ENCODE measurements at regions not wholly inside any gene's neighbourhood (a gene's known extent, or its start where the extent isn't known, plus 50 kb on each side); places are given as distances from the start of the nearest gene placed in this dataset.

DNA sequence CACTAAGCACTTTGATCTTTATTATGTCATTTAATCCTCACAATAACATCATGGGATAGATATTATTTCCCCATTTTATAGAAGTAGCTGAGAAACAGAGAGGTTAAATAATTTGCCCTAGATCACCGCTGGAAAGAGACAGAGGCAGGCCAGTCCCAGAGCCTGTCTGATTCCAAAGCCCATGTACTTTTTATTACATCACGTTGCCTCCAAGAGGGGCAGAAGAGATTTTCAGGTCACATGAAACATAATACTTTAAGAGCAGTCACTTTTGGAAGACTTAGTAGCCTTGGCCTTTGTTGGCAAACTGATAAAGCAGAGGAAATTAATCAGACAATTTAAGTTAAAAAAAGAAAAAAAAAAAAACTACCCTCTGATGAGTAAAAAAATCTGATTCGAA is 200.2 kb upstream of the ARHGAP20 start:
- peak; percentile 53 for DNase-seq

DNA sequence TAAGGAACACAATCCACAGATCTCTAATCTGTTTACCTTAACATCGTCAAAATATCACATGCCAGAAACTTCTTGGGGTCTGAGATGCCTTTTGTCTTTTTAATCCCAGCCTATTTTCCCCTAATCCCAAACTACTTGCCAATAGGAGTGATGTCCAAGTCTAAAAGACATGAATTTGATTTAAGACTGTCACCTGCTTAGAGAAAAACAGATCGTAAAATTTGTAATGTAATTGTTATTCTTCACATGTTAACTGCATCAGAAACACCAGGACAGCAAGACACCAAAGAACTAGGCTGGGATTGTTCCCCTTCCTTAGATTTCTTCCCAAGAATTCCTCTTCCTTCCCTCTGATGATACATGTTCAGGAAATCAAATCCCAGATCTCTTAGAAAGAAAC is 198.1 kb upstream of the ARHGAP20 start:
- DNase-seq: peak; percentile 51

DNA sequence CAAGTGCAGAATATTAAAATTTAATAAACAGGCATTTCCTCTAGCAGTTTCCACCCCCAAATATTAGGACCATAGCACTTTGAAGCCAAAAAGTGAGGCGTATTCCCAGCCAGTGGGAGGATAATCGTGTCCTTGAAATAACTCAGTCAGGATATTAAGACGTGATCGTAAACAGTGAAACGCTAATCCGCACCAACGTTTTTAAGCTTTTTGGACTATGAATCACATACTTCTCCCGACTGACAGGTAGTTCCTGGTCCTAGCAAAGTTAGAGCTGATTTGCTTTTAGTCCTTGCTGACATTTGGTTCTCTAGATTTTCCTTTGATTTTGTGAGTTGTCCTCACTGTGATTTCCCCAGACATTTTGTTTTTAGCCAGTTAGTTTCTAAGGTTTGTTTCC is 197.1 kb upstream of the ARHGAP20 start:
- peak; percentile 95 for DNase-seq

DNA sequence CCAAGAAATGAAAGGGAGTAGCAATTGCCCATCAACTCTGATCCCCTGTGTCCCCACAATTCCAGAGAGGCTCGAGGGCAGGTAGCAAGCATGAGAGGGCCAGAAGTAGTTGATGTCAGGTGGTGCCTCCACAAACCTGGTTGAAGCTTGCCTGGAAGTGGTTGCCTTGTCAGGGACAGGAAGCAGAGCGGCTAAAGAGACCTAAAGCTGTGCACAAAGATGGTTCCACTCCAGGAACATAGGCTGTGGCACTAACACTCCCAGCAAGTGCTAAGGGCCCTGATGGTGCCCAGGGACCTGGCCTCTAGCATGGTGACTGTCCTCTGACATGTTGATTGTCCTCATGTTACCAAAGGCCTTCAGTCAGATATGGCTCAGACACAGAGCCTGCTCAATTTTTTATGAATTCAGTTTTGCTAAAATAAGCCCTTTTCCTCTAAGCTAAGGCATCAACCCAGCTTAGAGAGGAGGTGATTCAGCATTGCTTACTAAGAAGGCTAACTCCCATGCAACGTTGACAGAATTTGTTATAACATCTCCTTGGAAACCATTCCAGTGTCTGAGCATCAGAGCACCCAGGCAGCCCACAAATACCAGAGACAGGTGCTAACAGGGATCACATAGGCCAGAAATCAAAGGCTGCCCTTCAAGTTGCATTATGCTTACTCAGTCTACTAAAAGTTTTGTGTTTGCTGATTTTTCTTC is 196.3 kb upstream of the ARHGAP20 start:
- peak; percentile 62 for DNase-seq

DNA sequence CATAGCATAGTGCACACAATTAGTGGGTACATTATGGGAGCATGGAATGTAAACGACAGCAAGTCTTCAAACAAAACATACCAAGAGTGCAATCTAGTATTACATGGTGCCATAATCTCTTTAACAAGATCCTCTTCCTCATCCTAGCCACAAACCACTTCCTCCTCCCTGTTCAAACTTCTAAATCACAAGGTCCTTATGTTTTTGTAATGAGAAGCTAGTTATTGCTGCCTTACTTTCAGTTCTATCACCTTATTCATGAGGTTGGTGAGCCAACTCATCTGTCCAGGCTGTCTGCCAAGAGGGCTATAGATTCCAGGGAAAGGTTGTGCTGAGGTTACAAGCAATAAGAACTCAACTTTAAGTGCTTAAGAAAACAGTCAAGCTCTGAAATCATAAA is 195.4 kb upstream of the ARHGAP20 start:
- DNase-seq: peak; percentile 41

DNA sequence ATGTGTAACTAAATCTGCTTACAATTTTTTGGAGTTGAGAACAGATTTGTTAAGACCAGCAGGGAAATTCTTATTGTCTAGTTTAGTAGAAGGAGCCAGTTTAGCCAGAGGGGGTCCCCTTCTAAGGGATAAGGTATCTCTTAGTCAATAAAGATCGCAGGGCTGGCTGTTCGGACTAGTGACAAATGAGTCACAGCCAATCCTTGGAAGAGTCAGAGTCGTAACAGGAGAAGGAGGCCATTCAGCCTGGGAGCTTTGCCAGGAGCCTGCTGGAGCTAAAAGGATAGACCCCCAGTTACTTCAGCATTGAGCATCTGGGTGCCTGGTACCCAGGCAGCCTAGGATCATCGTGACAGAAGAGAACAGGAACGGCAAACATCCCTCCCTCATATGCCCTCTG is 191.6 kb upstream of the ARHGAP20 start:
- DNase-seq: peak; percentile 40

DNA sequence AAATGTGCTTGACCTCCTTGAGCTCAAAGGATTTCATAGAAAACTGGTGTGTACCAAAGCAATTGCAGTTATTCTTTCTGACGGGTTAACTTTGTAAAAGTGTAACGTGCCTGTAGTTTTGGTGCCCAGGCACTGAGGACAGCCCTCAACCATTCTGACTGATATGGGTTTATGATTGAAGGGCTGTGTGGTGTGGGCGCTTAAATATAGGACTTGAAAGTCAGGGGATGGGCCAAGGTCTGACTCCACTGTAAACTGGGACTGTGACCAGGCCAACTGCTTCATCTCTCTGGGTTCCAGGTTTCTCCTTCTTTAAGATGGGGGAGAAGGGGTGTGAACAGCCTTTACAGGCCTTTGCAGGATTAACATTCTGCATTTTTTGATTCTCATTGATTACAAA is 191.1 kb upstream of the ARHGAP20 start:
- no peak for DNase-seq

DNA sequence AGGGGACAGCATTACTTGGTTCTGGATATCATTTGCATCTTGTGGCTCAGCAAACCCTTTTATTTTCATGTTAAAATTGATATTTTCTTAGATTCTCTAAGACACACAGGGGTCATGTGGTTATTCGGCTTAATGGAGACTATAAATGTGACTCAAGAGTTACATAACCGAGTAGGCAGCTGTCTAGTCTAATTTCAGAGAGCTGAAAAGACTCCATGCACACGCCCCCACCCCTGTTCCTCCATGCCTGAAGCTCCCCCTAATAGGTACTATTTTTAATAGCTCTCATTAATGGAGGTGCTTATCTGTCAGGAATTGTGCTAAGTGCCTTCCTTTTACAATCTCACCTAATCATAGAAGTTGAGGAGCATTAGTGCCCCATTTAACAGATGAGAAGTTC is 189.2 kb upstream of the ARHGAP20 start:
- DNase-seq: no peak

DNA sequence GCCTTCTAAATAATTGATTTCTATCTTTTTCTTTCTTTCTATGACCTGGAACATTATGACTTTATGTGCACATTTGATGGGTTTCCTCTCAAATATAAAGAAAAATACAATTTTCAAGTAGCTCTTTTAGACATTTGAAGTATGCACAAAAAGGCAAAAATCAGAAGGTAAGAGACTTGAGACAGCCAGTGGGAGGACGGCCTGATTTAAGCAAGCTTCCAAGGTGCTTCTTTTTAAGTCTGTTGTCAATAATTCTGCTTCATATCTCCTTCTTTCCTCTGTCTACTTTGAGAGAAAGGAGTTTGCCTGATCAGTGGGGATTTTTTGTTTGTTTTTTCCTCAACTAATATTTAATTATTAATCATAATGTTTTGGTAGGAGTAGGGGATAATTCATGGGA is 188.2 kb upstream of the ARHGAP20 start:
- no peak for DNase-seq

DNA sequence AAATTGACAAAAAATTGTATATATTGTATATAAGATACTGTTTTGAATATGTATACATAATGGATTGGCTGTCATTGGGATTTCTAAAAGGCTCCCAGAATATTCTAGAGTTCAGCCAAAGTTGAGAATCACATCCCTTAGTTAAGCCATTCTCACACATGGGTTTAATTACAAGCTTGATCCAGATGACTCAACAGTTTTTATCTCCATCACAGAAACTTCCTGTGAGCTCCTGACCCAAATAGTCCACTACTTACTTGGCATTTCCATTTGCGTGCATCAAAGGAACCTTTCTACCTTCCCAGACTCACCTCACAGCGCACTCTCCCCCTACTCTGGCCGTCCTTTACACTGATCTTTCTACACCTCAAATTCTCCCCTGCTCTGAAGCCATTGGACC is 184.8 kb upstream of the ARHGAP20 start:
- DNase-seq: no peak

DNA sequence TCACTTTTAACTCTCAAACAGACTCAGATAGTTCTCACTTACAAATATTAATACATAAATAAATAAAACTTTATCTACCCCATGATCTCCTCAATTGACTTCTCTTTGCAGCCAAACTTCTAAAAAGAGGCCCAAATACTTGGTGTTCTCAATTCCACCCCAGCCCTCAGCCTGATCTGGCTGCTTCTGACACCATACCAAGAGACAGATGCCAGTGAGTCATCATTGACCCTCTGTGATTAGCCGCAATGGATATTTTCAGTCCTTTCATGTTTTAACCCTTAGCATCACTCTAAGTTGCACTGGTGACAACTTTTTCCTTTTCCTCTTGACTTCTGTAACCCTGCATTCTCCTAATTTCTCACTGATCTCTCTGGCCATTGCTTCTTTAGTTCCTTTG is 184.1 kb upstream of the ARHGAP20 start:
- DNase-seq: no peak

DNA sequence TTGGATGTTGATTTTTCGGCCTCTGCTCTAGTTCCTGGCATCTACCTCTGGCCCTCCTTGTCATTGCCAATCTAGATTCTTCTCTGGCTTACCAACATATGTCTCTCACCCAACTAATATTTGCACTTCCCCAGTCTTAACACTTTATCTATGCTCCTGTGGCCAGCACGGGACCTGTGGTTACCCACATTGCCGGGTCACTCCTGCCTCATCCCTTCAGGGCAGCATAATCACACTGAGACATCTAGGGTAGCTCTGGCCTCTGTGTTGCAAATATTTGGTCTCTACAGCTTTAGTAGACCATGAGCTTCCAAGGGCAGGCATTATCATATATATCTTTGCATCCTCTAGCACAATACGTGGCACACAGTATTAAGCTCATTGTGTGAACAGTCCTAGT is 182.0 kb upstream of the ARHGAP20 start:
- DNase-seq: no peak

DNA sequence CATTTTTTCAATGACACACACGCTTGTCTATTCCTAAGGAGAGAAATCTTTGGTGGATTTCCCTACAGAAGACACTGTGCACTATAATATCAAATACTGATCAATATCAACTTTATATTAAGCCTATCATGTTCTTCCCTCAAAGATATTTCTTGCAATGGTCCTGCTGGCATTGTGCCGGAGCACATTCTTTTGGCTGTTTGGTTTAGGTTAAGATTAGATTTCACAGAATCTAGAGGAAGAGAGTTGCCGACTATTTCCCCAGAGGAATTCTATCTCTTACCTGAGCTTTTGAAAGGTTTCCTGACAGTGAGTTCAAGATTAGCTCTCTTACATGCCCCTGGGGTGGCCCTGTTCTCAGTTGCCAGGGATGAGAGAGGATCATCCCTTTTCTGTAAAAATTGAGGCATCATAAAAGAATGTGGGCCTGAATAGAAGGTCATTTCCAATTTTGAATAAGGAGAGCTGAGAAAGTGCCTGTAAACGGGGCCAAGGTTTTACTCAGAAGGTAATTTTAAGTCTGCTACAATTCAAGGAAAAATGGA is 180.6 kb upstream of the ARHGAP20 start:
- no peak for DNase-seq

DNA sequence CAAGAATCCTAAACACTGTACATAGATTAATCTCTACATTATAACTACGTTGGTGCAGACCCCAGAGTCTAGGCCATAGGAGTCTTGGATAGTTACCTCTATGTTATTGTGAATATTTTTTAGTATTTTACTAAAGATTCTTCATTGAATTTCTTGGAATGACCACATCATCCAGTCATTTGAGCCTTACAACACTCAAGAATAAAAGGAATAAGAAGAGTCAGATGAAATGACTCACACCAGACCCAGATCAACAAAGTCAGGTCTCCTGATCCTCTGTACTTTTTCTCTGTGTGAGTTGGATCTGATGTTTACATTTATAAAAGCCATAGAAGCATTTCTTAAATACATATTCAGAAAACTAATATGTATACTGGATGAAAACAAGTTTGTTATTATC is 179.2 kb upstream of the ARHGAP20 start:
- DNase-seq: no peak

DNA sequence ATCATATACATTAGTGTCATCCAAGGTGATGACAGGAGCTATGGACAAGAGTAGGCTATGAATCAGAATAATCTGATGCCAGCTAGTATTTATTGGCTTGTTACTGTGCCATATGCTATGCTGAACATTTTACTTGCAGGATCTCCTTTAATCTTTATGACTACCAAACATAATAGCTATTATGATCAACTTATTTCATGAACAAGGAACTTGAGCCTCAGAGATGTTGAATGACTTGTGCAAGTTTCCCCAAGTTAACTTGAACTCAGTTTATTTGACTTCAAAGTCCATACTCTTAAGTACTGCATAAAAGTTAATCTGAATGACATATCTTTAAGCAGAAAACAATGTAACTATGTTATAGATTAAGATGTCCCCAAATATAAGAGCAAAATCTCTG is 178.8 kb upstream of the ARHGAP20 start:
- no peak for DNase-seq

DNA sequence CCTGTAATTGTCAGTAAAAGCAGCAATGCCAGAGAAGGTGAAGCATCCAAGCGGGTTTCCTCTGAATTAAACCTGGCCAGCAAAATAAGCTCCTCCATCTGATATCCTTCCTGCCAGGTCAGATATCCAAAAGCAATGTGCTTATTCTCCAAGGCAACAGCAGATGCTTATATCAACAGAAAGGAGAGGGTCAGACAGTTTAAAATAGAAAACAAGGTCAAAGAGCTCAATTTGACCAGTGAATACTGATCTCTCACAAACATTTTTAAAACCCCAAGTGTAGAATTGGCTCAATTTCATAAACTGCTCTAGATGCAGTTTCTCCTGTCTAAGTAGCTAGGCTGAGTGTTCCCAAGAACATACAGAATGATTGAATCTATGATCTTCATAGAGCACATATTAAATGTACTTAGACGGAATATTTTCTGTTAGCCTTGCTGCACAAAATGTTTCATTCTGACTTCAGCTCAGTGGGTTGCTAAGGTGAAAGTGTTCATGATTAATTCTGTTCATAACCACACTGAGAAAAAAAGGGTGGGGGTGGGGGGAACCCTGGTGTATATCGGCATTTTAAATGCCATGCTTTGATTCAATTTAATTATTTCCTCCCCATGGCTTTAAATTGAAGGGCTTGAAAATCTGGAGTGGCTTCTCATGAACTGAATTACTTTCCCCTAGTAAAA is 174.2 kb upstream of the ARHGAP20 start:
- DNase-seq: peak; percentile 73

DNA sequence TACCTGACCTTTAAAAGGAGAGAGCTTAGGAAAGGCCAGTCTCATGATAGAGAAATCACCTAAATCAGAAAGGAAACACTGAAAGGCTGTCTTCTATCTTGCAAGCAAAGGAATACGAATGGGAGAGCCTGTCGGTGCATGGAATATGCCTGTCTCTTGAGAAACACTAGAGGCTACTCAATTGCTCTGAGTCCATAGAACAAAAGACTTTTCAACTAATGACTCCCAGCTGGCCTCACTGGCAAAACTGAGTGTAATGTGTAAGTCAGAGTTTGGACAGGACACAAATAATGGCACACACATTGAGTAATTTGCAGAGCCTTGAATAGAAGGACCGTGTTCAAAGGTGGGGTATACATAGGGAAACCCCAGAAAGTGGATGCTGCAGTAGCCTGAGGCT is 171.0 kb upstream of the ARHGAP20 start:
- DNase-seq: no peak

DNA sequence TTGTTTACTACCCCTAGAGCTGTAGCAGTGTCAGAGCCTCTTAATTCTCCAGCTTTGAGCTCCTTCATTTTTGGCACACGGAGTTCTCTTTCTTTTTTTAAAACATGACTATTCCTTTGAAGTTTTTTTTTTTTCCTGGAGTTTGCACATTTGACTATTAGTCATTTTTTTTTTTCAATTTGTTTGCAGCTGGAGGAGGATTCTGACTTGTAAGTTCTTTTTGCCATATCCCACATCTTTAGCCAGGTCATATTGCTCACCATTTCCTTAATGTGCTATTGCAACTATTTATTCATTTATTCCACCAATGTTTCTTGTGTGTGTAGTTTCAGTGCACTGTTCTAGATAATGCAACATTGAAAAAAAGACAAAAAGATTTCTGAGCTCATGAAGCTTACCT is 166.3 kb upstream of the ARHGAP20 start:
- DNase-seq: no peak

DNA sequence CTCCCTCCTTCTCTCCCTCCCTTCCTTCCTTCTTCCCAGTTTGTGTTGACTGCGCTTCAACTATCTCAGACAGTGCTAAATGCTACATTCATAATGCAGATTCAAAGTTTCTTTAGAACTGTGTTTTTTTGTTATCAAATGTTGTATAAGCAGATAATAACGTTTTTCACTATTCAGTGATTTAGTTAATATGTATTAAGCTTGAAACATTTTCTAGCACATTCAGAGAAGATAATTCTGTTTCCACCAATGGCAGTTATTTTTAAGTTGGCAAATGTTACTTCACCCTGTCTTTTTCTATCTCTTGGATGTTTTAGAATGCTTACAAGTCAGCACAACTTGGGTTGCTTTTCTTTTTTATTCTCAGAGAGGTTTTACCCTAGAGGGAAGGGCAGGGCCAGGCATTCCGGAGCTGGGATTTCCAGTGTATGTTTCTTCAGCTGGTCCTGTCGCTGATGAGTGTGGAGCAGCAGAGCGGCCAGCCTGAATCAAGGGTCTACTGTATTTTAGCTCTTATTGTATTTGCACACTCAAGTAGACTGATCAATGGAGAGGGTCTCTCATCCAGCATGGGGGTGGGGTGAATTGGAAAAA is 162.3 kb upstream of the ARHGAP20 start:
- no peak for DNase-seq

DNA sequence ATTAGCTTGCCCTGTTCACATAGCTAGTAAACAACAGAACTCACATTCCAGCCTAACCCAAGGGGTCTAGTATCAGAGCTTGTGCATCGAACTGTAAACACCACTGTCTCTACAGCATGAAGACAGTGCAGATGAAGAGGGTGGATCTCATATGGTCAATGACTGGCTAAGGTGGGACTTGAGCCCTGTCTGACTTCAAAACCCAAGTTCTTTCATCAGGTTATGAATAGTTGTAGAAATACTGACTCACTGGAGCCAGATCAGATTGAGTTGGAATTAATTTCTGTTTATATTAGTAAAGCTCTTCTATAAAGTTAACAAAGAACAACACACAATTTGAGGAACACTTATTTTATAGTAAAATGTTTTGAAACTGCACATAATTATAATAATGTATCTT is 161.7 kb upstream of the ARHGAP20 start:
- DNase-seq: no peak

DNA sequence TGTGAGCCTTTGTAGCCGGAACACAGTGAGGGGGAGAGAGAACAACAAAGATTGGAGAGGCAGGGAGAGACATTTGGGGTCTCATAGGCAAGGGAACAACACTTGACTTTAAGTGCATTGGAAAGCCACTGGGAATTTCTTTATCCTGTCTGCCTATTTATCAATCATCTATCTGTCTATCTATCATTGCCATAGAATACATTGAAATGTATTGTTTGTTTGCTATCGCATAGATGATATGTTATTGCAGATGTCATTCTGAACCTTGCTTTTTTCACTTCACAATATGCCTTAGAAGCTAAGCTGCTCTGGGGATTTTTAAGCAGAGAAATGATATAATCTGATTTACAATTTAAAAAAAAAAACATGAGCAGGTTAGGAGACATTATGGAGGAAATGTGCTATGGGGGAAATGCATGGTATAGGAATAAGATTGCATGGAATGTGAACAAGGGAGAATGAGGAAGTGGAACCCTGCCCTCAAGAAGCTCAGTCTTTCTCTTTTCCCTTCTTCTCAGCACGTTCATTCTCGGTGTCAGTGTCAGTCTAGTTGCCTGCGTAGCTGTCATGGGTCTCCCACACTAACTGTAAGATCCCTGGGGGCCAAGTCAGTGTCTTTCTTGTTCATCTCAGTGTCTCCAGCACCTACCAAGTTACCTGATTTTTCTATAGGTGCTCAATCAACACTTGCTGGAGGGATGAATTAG is 158.7 kb upstream of the ARHGAP20 start:
- DNase-seq: no peak

DNA sequence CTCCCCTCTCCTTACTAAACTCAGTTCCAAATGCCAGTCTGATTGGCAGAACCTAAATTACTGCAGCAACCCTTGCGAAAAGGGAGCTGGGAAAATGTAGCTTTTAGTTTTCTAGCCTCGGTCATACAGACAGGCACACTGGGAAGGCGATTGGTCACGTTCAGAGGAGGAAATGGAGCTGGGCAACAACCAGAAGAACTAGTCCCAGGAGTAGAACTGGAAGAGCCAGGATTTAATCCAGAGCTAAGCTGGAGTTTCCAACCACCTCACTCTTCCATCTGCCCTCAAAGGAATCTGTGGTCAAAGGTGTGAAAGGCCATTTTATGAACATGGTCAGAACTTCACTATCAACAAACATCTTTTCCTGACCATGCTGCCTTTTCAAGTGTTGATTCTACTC is 155.7 kb upstream of the ARHGAP20 start:
- DNase-seq: no peak

DNA sequence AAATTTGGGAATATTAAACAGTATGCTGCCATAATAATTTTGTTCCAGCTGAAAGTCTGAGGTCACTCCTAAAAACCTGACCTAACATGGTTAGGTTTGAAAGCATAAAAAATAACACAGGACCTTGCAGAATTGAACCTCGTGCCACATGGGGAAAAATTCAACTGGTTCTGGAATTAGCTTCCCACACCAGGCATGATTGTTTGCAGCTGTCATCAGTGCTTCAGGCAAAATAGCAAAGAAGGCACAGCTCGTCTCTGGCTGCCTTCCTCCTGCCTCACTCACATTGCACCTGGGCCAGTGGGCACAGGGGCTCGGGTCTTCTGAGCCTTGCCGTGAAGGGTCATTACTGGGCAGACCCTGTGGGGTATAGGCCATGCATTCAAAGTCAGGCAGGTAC is 153.8 kb upstream of the ARHGAP20 start:
- no peak for DNase-seq

DNA sequence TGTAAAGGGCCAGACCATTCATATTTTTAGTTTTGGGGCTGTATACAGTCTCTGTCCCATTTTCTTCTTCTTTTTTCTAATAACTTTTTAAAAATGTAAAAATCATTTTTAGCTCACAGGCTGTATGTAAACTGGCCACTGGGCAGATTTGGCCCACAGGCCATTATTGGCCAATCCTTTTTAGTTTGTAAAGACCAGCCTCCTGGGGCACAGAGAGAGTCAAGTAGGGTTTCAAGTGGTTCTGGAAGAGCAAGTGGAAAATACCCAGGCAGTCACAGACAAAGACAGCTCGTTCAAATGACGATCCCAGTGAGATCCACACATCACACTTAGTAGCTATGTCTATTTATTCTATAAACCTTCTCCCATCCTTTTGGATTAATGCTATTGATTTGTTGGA is 150.2 kb upstream of the ARHGAP20 start:
- DNase-seq: no peak

All from NCI-H82 (cell line).